Endothelial cell of umbilical vein (primary cell): ENCODE measurements at regions not wholly inside any gene's neighbourhood (a gene's known extent, or its start where the extent isn't known, plus 50 kb on each side); places are given as distances from the start of the nearest gene placed in this dataset.

ENCODE experiments used
- BruUV-seq: library from RNA; stranded (reverse); fragments of 400-500 nt; replicated peaks from 2 replicates; lab custom pipeline; 2021; lab: Mats Ljungman, UMichigan
- CTCF ChIA-PET: fragments of 300-600, 350-600 bp; sonication (Branson Sonifier 250); formaldehyde crosslinking; loops from one replicate; lab custom pipeline; 2021; ENCODE audit warnings: antibody characterized with exemption, inconsistent platforms; lab: Charles Lee
- POLR2A ChIA-PET: fragments of 300-600, 350-600 bp; sonication (Branson Sonifier 250); formaldehyde crosslinking; loops from one replicate; lab custom pipeline; 2021; ENCODE audit warnings: antibody characterized with exemption, inconsistent platforms; lab: Charles Lee
- DNase-seq: peaks from one replicate; pipeline ENCODE4 v3.0.0-alpha.2; 2011; ENCODE audit warnings: low read depth, low spot score
- FAIRE-seq: peaks from 2 replicates; lab custom pipeline; 2011; peaks lifted over from hg19 to GRCh38; lab: Jason Lieb, UNC
- H2AFZ ChIP-seq: 2 replicates; pipeline ENCODE4 v1.6.0; 2012; ENCODE audit warnings: low read depth, low read length, control low read depth, inconsistent platforms
- H3K27ac ChIP-seq: 2 replicates; pipeline ENCODE4 v1.5.1; 2011; ENCODE audit warnings: low read depth, mild to moderate bottlenecking, control low read depth, low read length, moderate library complexity; ENCODE audit not compliant: insufficient read depth
- H3K27me3 ChIP-seq, 2 experiments: 2 replicates each; pipeline versions ENCODE4 v1.6.0 to v1.6.1; 2011; ENCODE audit warnings: low read length in 2 of 2, mixed read lengths in 1 of 2; ENCODE audit not compliant: control insufficient read depth in 2 of 2, insufficient read depth in 2 of 2
- H3K36me3 ChIP-seq, 2 experiments: 2 replicates in 1 of 2; 3 replicates in 1 of 2; pipeline ENCODE4 v1.5.1; 2011; ENCODE audit warnings: low read length in 2 of 2, mild to moderate bottlenecking in 1 of 2, moderate library complexity in 1 of 2; ENCODE audit not compliant: control insufficient read depth in 2 of 2, insufficient read depth in 2 of 2; ENCODE audit errors: extremely low read depth in 1 of 2
- H3K4me1 ChIP-seq: 3 replicates; pipeline ENCODE4 v1.5.1; 2011; ENCODE audit warnings: mild to moderate bottlenecking, low read length; ENCODE audit not compliant: control insufficient read depth, insufficient read depth; ENCODE audit errors: extremely low read depth
- H3K4me2 ChIP-seq: 2 replicates; pipeline ENCODE4 v1.6.1; 2011; ENCODE audit warnings: low read length, control low read depth, mixed read lengths; ENCODE audit not compliant: insufficient read depth
- H3K4me3 ChIP-seq, 3 experiments: fragments of 200-600 bp in 1 of 3; sonication (generic), shearing (Covaris generic) in 1 of 3; replicated peaks in 1 of 3; 2 replicates each; pipeline ENCODE4 v1.5.1; 2011 to 2016; ENCODE audit warnings: control low read depth in 3 of 3, low read length in 3 of 3, mild to moderate bottlenecking in 2 of 3, inconsistent platforms in 1 of 3, low read depth in 1 of 3, moderate library complexity in 1 of 3; ENCODE audit not compliant: insufficient read depth in 1 of 3
- H3K79me2 ChIP-seq: 2 replicates; pipeline ENCODE4 v1.6.0; 2012; ENCODE audit warnings: low read length, inconsistent platforms; ENCODE audit not compliant: control insufficient read depth, insufficient read depth
- H3K9ac ChIP-seq: replicated peaks from 2 replicates; pipeline ENCODE3; 2011; ENCODE audit warnings: low read length, control low read depth; ENCODE audit not compliant: insufficient read depth; ENCODE audit errors: extremely low read depth
- H3K9me1 ChIP-seq: replicated peaks from 3 replicates; pipeline ENCODE4 v1.6.0; 2011; ENCODE audit warnings: mild to moderate bottlenecking, low read length; ENCODE audit not compliant: control insufficient read depth, insufficient read depth; ENCODE audit errors: extremely low read depth
- H3K9me3 ChIP-seq: replicated peaks from 2 replicates; pipeline ENCODE4 v1.5.1; 2012; ENCODE audit warnings: low read length, inconsistent platforms; ENCODE audit not compliant: control insufficient read depth, insufficient read depth
- H4K20me1 ChIP-seq: replicated peaks from 2 replicates; pipeline ENCODE3; 2011; ENCODE audit warnings: mild to moderate bottlenecking, low read length; ENCODE audit not compliant: control insufficient read depth, insufficient read depth; ENCODE audit errors: extremely low read depth
- EZH2 ChIP-seq: IDR thresholded peaks from 2 replicates; pipeline ENCODE4 v1.6.1; 2012; ENCODE audit warnings: borderline replicate concordance, low read depth, mild to moderate bottlenecking, moderate library complexity, low read length, inconsistent platforms; ENCODE audit not compliant: severe bottlenecking
- FOS ChIP-seq: IDR thresholded peaks from 2 replicates; pipeline ENCODE4 v1.6.1; 2011; ENCODE audit warnings: mild to moderate bottlenecking, low read length, moderate library complexity, borderline replicate concordance; ENCODE audit not compliant: insufficient read depth
- GATA2 ChIP-seq: IDR thresholded peaks from 2 replicates; pipeline ENCODE4 v1.7.0; 2011; ENCODE audit warnings: low read depth, mild to moderate bottlenecking, moderate library complexity, mixed read lengths, low read length; ENCODE audit not compliant: insufficient read length, insufficient read depth
- JUN ChIP-seq: IDR thresholded peaks from 2 replicates; pipeline ENCODE4 v1.6.1; 2011; ENCODE audit warnings: borderline replicate concordance, low read depth; ENCODE audit not compliant: insufficient read length, insufficient read depth
- MYC ChIP-seq: IDR thresholded peaks from one replicate; pipeline ENCODE4 v1.6.1; 2011; ENCODE audit warnings: mild to moderate bottlenecking, low read depth, low read length
- POLR2A ChIP-seq: IDR thresholded peaks from 2 replicates; pipeline ENCODE4 v1.6.1; 2012; ENCODE audit warnings: low read depth, mild to moderate bottlenecking, control low read depth, low read length
- POLR2AphosphoS5 ChIP-seq: IDR thresholded peaks from 2 replicates; pipeline ENCODE4 v1.6.1; 2012; ENCODE audit warnings: low read depth, mild to moderate bottlenecking, control low read depth, low read length, moderate library complexity; ENCODE audit not compliant: insufficient read depth
- dilution Hi-C: fragments of 300-500 bp; cut with MboI; formaldehyde crosslinking; loops from one replicate; pipeline ENCODE4 v1.15.0; 2019; ENCODE audit warnings: low sequenced_read_pairs; ENCODE audit not compliant: extremely low pct_ligation_motif_present
- intact Hi-C: fragments of 100-400 bp; cut with micrococcal nuclease; formaldehyde crosslinking; loops from one replicate; pipeline ENCODE4 v1.10.0; 2022
- TF ChIP-seq, protein P1 (sequence below), 2 donors: IDR thresholded peaks; 1 replicate in 1 of 2; 2 replicates in 1 of 2; pipeline ENCODE4 v1.5.1; 2011; ENCODE audit warnings: low read length in 2 of 2, mild to moderate bottlenecking in 2 of 2, moderate library complexity in 2 of 2, control low read depth in 1 of 2, inconsistent platforms in 1 of 2, low read depth in 1 of 2; ENCODE audit not compliant: insufficient read depth in 1 of 2; ENCODE audit errors: extremely low read depth in 1 of 2
- TF ChIP-seq, protein P2 (sequence below): IDR thresholded peaks from 2 replicates; pipeline ENCODE4 v1.6.1; 2011; ENCODE audit not compliant: insufficient read depth, insufficient read length

DNA sequence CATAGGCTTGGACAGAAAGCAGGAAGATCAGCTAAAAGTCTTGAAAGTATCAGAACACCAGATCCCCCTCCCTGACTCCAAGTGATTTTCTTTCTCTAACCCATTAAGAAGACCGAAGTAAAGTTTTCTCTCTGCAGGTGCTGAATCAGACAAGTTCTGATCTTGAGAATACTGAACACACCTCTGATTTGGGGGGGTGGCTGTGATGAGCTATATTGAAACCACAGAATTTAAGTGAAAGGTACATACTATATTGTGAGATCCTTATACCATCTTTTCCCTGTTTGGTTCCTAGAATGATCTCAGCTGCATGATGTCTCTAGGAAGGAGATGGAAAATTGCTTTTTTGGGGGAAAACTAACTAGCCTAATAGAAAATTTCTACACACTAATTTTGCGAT is 196.0 kb downstream of the DIPK2A start:
- no TSS peak for BruUV-seq
- DNase-seq (no peak), FAIRE-seq (no peak)
- Histone ChIP-seq H4K20me1 (no peaks in the 10 kb centered on the region), H3K9ac (no peak overlapping the region), H3K79me2 (no peaks in the 10 kb centered on the region), H3K27ac (no peak overlapping the region), H3K9me3 (no peaks in the 10 kb centered on the region), H3K4me1 (no peaks in the 10 kb centered on the region), H3K27me3 (no peaks in the 10 kb centered on the region), H3K4me2 (no peak overlapping the region), H3K9me1 (no peaks in the 10 kb centered on the region), H3K36me3 (no peaks in the 10 kb centered on the region), H3K4me3 (no peak overlapping the region), H2AFZ (no peak overlapping the region)
- intact Hi-C loops (no loop called here), dilution Hi-C loops (no loop called here)
- ChIA-PET POLR2A (interaction anchor here (0.6 kb wide), 1 partner anchor 1267 kb away, joined by 3 read pairs; no protein-coding TSS in a partner anchor), CTCF (no interaction called here)
- TF ChIP-seq POLR2A (no peak), POLR2AphosphoS5 (no peak), GATA2 (no peak), JUN (no peak), MYC (no peak), FOS (no peak), EZH2 (no peak)
- TF ChIP-seq, protein P1, sequence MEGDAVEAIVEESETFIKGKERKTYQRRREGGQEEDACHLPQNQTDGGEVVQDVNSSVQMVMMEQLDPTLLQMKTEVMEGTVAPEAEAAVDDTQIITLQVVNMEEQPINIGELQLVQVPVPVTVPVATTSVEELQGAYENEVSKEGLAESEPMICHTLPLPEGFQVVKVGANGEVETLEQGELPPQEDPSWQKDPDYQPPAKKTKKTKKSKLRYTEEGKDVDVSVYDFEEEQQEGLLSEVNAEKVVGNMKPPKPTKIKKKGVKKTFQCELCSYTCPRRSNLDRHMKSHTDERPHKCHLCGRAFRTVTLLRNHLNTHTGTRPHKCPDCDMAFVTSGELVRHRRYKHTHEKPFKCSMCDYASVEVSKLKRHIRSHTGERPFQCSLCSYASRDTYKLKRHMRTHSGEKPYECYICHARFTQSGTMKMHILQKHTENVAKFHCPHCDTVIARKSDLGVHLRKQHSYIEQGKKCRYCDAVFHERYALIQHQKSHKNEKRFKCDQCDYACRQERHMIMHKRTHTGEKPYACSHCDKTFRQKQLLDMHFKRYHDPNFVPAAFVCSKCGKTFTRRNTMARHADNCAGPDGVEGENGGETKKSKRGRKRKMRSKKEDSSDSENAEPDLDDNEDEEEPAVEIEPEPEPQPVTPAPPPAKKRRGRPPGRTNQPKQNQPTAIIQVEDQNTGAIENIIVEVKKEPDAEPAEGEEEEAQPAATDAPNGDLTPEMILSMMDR (IDR thresholded peaks at IDR 0.05; ENCODE audit: extremely low read depth in 1 of 2, insufficient read depth in 1 of 2, low read depth in 1 of 2, low read length in 2 of 2): no peak
- TF ChIP-seq, protein P2, sequence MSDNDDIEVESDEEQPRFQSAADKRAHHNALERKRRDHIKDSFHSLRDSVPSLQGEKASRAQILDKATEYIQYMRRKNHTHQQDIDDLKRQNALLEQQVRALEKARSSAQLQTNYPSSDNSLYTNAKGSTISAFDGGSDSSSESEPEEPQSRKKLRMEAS: no peak
